Endodermal cell (in vitro differentiated cells): ENCODE measurements at regions not wholly inside any gene's neighbourhood (a gene's known extent, or its start where the extent isn't known, plus 50 kb on each side); places are given as distances from the start of the nearest gene placed in this dataset.

Experiments used
- DNase-seq: peaks from one replicate; pipeline ENCODE4 v3.0.0-alpha.2; 2017
- H3K27ac ChIP-seq: 2 replicates; pipeline ENCODE4 v1.5.1; 2013; ENCODE audit warnings: mild to moderate bottlenecking, low read depth, low read length, moderate library complexity
- H3K27me3 ChIP-seq: 2 replicates; pipeline ENCODE4 v1.6.1; 2013; ENCODE audit warnings: mild to moderate bottlenecking, low read length, moderate library complexity; ENCODE audit not compliant: insufficient read depth, control insufficient read depth, poor library complexity, severe bottlenecking
- H3K36me3 ChIP-seq: 2 replicates; pipeline ENCODE4 v1.7.0; 2013; ENCODE audit warnings: mild to moderate bottlenecking, low read length, moderate library complexity; ENCODE audit not compliant: control insufficient read depth, insufficient read depth
- H3K4me1 ChIP-seq: one replicate; pipeline ENCODE4 v1.7.0; 2013; ENCODE audit warnings: low read length; ENCODE audit not compliant: control insufficient read depth, insufficient read depth
- H3K4me3 ChIP-seq: 2 replicates; pipeline ENCODE4 v1.5.1; 2013; ENCODE audit warnings: mild to moderate bottlenecking, low read length, moderate library complexity
- H3K9ac ChIP-seq: 2 replicates; pipeline ENCODE4 v1.6.1; 2013; ENCODE audit warnings: mild to moderate bottlenecking, low read length, moderate library complexity; ENCODE audit not compliant: poor library complexity, severe bottlenecking; ENCODE audit errors: extremely low read depth
- H3K9me3 ChIP-seq: 2 replicates; pipeline ENCODE4 v1.6.1; 2013; ENCODE audit warnings: mild to moderate bottlenecking, low read length, moderate library complexity; ENCODE audit not compliant: control insufficient read depth
- H3K27ac Mint-ChIP-seq: 2 replicates; pipeline ENCODE4 v1.8.0; 2020; ENCODE audit warnings: mixed read lengths
- H3K27me3 Mint-ChIP-seq: 2 replicates; pipeline ENCODE4 v1.8.0; 2021; ENCODE audit warnings: mild to moderate bottlenecking, mixed read lengths; ENCODE audit not compliant: insufficient read depth
- H3K36me3 Mint-ChIP-seq: 2 replicates; pipeline ENCODE4 v1.8.0; 2020; ENCODE audit warnings: low read depth, mixed read lengths
- H3K4me1 Mint-ChIP-seq: 2 replicates; pipeline ENCODE4 v1.8.0; 2020; ENCODE audit warnings: mixed read lengths
- H3K4me3 Mint-ChIP-seq: 2 replicates; pipeline ENCODE4 v1.8.0; 2020; ENCODE audit warnings: mild to moderate bottlenecking, moderate library complexity, mixed read lengths
- H3K9me3 Mint-ChIP-seq: 2 replicates; pipeline ENCODE4 v1.8.0; 2020; ENCODE audit warnings: mild to moderate bottlenecking, mixed read lengths
- WGBS, 2 experiments: methylation state at CpG; one replicate each; pipeline versions ENCODE4 v1.1.5 to v1.1.7; 2013; ENCODE audit warnings: missing lambda C conversion rate in 2 of 2, mixed read lengths in 1 of 2; ENCODE audit not compliant: insufficient coverage in 1 of 2, insufficient read length in 1 of 2; 5-methylcytosine and 5-hydroxymethylcytosine counted together
- TF ChIP-seq, protein P1 (sequence below): fragments of 200-600 bp; sonication (generic); conservative IDR thresholded peaks from 2 replicates; pipeline ENCODE4 v1.5.0; 2021; ENCODE audit warnings: antibody characterized with exemption, mild to moderate bottlenecking

DNA sequence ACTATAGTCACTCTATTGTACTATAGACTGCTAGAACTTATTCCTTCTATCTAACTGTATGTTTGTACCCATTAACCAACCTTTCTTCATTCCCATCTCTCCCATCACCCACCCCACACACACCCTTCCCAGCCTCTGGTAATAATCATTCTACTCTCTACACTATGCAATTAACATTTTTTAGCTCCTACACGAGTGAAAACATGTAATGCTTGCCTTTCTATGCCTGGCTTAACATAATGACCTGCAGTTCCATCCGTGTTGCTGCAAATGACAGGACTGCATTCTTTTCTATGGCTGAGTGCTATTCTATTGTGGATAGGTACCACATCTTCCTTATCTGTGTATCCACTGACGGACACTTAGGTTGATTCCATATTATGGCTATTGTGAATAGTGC lies 95.5 kb downstream of the ALDH8A1 start:
- no peaks in the 10 kb centered on the region for H3K4me1 Mint-ChIP-seq
- no peaks in the 10 kb centered on the region for H3K4me1 ChIP-seq
- no peak overlapping the region for H3K9ac ChIP-seq
- no peak overlapping the region for H3K27ac Mint-ChIP-seq
- TF ChIP-seq, protein P1, sequence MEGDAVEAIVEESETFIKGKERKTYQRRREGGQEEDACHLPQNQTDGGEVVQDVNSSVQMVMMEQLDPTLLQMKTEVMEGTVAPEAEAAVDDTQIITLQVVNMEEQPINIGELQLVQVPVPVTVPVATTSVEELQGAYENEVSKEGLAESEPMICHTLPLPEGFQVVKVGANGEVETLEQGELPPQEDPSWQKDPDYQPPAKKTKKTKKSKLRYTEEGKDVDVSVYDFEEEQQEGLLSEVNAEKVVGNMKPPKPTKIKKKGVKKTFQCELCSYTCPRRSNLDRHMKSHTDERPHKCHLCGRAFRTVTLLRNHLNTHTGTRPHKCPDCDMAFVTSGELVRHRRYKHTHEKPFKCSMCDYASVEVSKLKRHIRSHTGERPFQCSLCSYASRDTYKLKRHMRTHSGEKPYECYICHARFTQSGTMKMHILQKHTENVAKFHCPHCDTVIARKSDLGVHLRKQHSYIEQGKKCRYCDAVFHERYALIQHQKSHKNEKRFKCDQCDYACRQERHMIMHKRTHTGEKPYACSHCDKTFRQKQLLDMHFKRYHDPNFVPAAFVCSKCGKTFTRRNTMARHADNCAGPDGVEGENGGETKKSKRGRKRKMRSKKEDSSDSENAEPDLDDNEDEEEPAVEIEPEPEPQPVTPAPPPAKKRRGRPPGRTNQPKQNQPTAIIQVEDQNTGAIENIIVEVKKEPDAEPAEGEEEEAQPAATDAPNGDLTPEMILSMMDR = no peak
- no peaks in the 10 kb centered on the region for H3K27me3 ChIP-seq
- no peak overlapping the region for H3K4me3 Mint-ChIP-seq
- no peaks in the 10 kb centered on the region for H3K9me3 Mint-ChIP-seq
- no peak overlapping the region for H3K4me3 ChIP-seq
- H3K36me3 ChIP-seq = no peaks in the 10 kb centered on the region
- H3K9me3 ChIP-seq = no peaks in the 10 kb centered on the region
- no peaks in the 10 kb centered on the region for H3K36me3 Mint-ChIP-seq
- no peaks in the 10 kb centered on the region for H3K27me3 Mint-ChIP-seq
- WGBS, 2 experiments = 85 to 96% methylated on average over 3 of the region's 3 CpGs
- H3K27ac ChIP-seq = no peak overlapping the region
- DNase-seq = no peak

DNA sequence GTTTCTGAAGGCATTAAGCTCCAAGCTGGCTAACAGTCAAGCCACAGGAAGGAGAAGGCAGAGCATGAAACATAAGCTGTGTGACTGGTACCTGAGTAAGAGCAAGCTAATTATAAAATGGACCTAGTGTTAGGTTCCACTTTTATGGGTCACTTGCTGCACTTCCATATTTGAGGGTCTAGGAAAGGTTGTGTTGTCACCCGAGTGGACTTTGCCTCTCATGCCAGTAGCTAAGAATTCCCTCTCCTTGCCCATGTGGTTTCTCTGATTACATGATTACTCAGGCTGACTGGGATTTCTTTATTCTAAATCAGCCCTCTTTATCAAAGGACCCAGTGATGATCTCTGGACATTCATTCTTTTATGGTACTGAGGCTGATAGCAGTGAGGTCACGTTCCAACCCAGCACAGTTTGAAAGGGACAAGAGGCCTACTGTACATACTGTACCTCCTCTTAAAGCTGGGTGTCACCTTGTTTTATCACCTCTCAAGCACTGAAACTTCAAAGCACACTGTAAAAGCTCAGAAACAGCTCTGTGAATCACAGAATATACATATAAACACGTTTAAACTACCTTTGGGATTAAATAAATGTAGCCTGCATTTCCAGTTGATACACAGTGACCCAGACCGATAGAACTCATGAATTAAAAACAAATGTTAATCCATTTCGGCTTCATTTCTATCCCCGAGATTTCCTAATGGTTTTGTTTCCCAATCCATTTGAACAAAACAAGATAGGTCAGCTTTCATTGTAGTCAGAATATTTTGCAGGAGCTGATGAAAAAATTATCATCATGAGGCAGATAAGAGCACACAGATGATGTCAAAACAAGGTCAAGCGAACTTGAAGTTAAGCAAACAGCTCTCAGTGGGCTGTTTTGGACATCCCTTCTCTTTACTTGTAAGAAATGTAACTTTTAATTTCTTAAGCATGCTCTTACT lies 96.5 kb downstream of the ALDH8A1 start:
- H3K9ac ChIP-seq = no peak overlapping the region
- no peak overlapping the region for H3K4me3 ChIP-seq

DNA sequence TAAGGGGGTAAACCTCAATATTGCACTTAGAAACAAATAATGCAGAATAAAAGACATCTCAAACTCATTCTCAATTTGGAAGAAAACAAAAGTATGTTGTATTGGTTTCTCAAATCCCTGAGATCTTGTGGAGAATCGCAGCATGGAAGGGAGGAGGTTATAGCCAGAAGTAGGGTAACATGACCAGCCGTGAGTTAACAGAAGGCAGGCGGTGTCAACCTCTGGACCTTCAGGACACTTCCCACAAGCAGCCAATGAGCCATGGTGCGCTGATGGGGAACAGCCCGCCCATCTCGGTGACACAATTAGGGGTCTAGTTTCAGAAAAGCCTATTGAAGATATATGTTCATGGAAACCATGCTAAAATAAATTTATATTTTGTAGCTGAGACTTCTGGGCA lies 98.4 kb downstream of the ALDH8A1 start:
- Mint-ChIP-seq H3K9me3 (no peaks in the 10 kb centered on the region), H3K4me3 (no peak overlapping the region), H3K36me3 (no peaks in the 10 kb centered on the region), H3K27ac (no peak overlapping the region), H3K4me1 (no peaks in the 10 kb centered on the region), H3K27me3 (no peaks in the 10 kb centered on the region)
- no peak for DNase-seq
- Histone ChIP-seq H3K27ac (no peak overlapping the region), H3K9ac (no peak overlapping the region), H3K36me3 (no peaks in the 10 kb centered on the region), H3K4me1 (no peaks in the 10 kb centered on the region), H3K27me3 (no peaks in the 10 kb centered on the region), H3K4me3 (no peak overlapping the region), H3K9me3 (no peaks in the 10 kb centered on the region)
- TF ChIP-seq, protein P1 = no peak
- WGBS, 2 experiments = 92 to 100% methylated on average over 1 to 6 of the region's 6 CpGs

More for the DNA sequence above, 96.5 kb downstream of the ALDH8A1 start:
- Histone ChIP-seq H3K4me1 (no peaks in the 10 kb centered on the region), H3K27me3 (no peaks in the 10 kb centered on the region), H3K36me3 (no peaks in the 10 kb centered on the region), H3K27ac (no peak overlapping the region), H3K9me3 (no peaks in the 10 kb centered on the region)
- H3K27me3 Mint-ChIP-seq = no peaks in the 10 kb centered on the region
- no peaks in the 10 kb centered on the region for H3K9me3 Mint-ChIP-seq
- no peaks in the 10 kb centered on the region for H3K4me1 Mint-ChIP-seq
- TF ChIP-seq, protein P1 = no peak
- WGBS, 2 experiments = 89 to 91% methylated on average over 7 of the region's 7 CpGs
- no peak overlapping the region for H3K4me3 Mint-ChIP-seq
- H3K36me3 Mint-ChIP-seq = no peaks in the 10 kb centered on the region
- no peak for DNase-seq
- H3K27ac Mint-ChIP-seq = no peak overlapping the region
